HG03196 (cell line): ENCODE measurements at regions not wholly inside any gene's neighbourhood (a gene's known extent, or its start where the extent isn't known, plus 50 kb on each side); places are given as distances from the start of the nearest gene placed in this dataset.
"Not testable (repeated sequence)": the region's sequence is repeated elsewhere in the genome, so short reads cannot be mapped to it uniquely, and the experiment has no call there.

Source experiments
- ATAC-seq: cut with Tn5 transposase; IDR thresholded peaks from one replicate; pipeline ENCODE4 v1.9.1; 2021; ENCODE audit not compliant: unreplicated experiment

- ATAC-seq, result not testable (repeated sequence)
Observed at GRCh38 chr18:30839056-30839561, 203.4 kb downstream of the DSC3 start.

GRCh38 chr18:30828700-30829099, 213.8 kb downstream of the DSC3 start:
- ATAC-seq, result no peak

- ATAC-seq, result no peak
Observed at GRCh38 chr18:30819619-30820018, 222.9 kb downstream of the DSC3 start.

GRCh38 chr18:30814446-30814845, 228.1 kb downstream of the DSC3 start:
- ATAC-seq, result no peak

- ATAC-seq, result no peak
Observed at GRCh38 chr18:30811580-30811979, 231.0 kb downstream of the DSC3 start.

GRCh38 chr18:30810580-30810979, 232.0 kb downstream of the DSC3 start:
- no peak for ATAC-seq

- no peak for ATAC-seq
Observed at GRCh38 chr18:30806823-30807222, 235.7 kb downstream of the DSC3 start.

GRCh38 chr18:30800800-30801199, 241.7 kb downstream of the DSC3 start:
- ATAC-seq, result no peak

GRCh38 chr18:30792051-30792450, 250.5 kb downstream of the DSC3 start:
- ATAC-seq, result no peak

GRCh38 chr18:30788411-30788991, 254.0 kb downstream of the DSC3 start:
- not testable (repeated sequence) for ATAC-seq

- no peak for ATAC-seq
Observed at GRCh38 chr18:30787410-30787809, 255.1 kb downstream of the DSC3 start.

GRCh38 chr18:30781601-30782000, 260.9 kb downstream of the DSC3 start:
- ATAC-seq, result no peak

GRCh38 chr18:30775629-30776028, 266.9 kb downstream of the DSC3 start:
- no peak for ATAC-seq

GRCh38 chr18:30772170-30772569, 270.4 kb downstream of the DSC3 start:
- ATAC-seq, result not testable (repeated sequence)

GRCh38 chr18:30766053-30766452, 276.5 kb downstream of the DSC3 start:
- ATAC-seq, result no peak

GRCh38 chr18:30765247-30765646, 277.3 kb downstream of the DSC3 start:
- ATAC-seq, result no peak

GRCh38 chr18:30763902-30764350, 278.6 kb downstream of the DSC3 start:
- ATAC-seq, result no peak

- no peak for ATAC-seq
Observed at GRCh38 chr18:30754846-30755245, 287.7 kb downstream of the DSC3 start.

GRCh38 chr18:30748541-30748940, 294.0 kb downstream of the DSC3 start:
- ATAC-seq, result no peak

GRCh38 chr18:30746224-30746623, 296.3 kb downstream of the DSC3 start:
- no peak for ATAC-seq

- ATAC-seq, result no peak
Observed at GRCh38 chr18:30743033-30743432, 299.5 kb downstream of the DSC3 start.

- ATAC-seq, result no peak
Observed at GRCh38 chr18:30730915-30731314, 311.6 kb downstream of the DSC3 start.

- ATAC-seq, result no peak
Observed at GRCh38 chr18:30727849-30728248, 314.7 kb downstream of the DSC3 start.
